ENCODE measurements at regions not wholly inside any gene's neighbourhood (a gene's known extent, or its start where the extent isn't known, plus 50 kb on each side); places are given as distances from the start of the nearest gene placed in this dataset.
A peak's percentile ranks its signal among the peaks of the same experiment; 100 is the strongest.

DNA sequence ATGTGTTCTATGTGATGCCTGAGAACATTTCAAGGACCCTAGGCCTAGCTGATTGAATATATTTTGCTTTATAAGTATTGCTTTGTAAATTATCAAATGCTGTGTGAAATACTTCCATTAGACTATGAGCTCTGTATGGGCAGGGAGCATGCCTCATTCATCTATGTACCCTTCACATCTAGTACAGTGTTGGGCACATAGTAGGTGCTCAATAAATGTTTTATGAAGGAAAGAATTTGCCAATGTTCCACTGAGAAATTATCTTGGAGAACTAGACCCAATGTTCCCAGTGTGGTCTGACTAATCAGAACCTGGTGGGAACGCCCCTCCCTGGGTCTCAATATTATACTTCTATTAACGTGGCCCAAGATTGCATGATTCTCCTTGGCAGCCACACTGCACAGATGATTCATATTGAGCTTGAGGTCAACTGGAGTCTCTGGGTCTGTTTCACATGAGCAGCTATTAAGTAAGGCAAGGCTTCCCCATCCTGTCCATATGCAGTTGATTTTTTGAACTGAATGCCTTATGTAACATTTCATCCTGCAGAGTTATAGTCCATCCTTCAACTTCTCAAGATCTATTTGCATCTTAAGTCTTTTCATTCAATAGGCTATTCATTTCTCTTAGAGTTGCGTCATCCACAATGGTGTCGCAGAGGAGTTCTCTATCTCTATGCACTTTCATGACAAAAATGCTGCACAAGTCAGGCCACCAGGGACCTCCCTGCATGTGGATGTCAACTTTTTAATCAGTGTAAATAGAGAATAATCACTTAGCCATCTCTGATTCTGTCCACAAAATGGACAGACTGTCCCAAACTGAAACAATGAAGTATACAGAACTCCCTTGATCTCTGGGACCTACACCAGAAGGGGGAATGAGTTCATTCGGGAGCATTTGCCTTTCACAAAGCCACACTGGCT, 257.6 kb downstream of the CYP26B1 start (continued):
- TF ChIP-seq, protein P1, sequence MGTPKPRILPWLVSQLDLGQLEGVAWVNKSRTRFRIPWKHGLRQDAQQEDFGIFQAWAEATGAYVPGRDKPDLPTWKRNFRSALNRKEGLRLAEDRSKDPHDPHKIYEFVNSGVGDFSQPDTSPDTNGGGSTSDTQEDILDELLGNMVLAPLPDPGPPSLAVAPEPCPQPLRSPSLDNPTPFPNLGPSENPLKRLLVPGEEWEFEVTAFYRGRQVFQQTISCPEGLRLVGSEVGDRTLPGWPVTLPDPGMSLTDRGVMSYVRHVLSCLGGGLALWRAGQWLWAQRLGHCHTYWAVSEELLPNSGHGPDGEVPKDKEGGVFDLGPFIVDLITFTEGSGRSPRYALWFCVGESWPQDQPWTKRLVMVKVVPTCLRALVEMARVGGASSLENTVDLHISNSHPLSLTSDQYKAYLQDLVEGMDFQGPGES (IDR thresholded peaks at IDR 0.05; ENCODE audit: low read depth, low read length), result no peak
- no peak for TF ChIP-seq MEF2A (IDR thresholded peaks at IDR 0.05; ENCODE audit: borderline replicate concordance, low read depth)
- no peak for TF ChIP-seq ELF1 (IDR thresholded peaks at IDR 0.05)
- TF ChIP-seq YY1 (IDR thresholded peaks at IDR 0.05; ENCODE audit: low read depth), result no peak
- TF ChIP-seq SMC3 (IDR thresholded peaks at IDR 0.05; ENCODE audit: low read depth, low read length), result no peak
- TF ChIP-seq POLR2AphosphoS5 (IDR thresholded peaks at IDR 0.05; ENCODE audit: low read depth, low read length), result no peak
- TF ChIP-seq, protein P2, sequence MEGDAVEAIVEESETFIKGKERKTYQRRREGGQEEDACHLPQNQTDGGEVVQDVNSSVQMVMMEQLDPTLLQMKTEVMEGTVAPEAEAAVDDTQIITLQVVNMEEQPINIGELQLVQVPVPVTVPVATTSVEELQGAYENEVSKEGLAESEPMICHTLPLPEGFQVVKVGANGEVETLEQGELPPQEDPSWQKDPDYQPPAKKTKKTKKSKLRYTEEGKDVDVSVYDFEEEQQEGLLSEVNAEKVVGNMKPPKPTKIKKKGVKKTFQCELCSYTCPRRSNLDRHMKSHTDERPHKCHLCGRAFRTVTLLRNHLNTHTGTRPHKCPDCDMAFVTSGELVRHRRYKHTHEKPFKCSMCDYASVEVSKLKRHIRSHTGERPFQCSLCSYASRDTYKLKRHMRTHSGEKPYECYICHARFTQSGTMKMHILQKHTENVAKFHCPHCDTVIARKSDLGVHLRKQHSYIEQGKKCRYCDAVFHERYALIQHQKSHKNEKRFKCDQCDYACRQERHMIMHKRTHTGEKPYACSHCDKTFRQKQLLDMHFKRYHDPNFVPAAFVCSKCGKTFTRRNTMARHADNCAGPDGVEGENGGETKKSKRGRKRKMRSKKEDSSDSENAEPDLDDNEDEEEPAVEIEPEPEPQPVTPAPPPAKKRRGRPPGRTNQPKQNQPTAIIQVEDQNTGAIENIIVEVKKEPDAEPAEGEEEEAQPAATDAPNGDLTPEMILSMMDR (IDR thresholded peaks at IDR 0.05), result no peak
- TF ChIP-seq FOSL2 (IDR thresholded peaks at IDR 0.05; ENCODE audit: borderline replicate concordance, low read depth), result peak; percentile 37; the same call in 1 of the 2 replicates
- TF ChIP-seq, protein P3, sequence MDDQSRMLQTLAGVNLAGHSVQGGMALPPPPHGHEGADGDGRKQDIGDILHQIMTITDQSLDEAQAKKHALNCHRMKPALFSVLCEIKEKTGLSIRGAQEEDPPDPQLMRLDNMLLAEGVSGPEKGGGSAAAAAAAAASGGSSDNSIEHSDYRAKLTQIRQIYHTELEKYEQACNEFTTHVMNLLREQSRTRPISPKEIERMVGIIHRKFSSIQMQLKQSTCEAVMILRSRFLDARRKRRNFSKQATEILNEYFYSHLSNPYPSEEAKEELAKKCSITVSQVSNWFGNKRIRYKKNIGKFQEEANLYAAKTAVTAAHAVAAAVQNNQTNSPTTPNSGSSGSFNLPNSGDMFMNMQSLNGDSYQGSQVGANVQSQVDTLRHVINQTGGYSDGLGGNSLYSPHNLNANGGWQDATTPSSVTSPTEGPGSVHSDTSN (IDR thresholded peaks at IDR 0.05), result 0 out of 2 replicates have a peak, but pooled peaks have one; percentile 12

DNA sequence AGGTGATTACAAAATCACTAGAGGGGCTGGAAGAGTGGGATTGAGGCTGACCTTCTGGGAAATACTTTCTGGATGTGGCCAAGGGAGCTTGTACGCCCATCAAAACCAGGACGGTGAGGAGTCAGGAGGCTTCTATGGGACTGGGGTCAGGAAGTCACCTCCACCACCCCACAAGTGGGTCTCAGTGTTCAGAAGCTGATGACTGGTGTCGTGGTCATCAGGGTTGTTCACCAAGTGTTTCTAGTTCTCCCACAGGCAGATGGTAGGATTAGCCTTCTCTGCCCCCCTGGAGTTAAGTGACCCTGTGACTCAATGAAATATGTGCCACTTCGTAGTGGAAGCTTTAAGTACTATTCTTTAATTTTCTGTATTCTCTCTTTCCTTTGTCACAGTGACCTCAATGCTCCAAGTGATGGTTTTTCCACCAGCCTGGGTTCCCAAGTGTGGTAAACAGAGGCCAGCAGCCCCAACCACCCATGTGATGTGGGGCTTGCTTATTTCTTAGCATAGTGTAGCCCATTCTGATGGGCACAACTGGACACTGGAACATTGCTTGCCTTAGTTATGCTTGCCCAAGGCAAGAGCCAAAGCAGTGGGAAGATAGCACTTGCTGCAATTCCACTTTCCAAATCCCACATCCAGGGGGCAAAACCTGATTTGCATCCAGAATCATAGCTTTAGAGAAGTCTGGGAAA, 258.8 kb downstream of the CYP26B1 start:
- Histone ChIP-seq H3K36me3 (replicated peaks in 1 of 2; ENCODE audit: control insufficient read depth in 1 of 2, insufficient read depth in 2 of 2, low read length in 1 of 2) (no peaks in the 10 kb centered on the region), H3K9me3 (no peaks in the 10 kb centered on the region), H3K27me3 (ENCODE audit: insufficient read depth) (no peaks in the 10 kb centered on the region), H3K4me2 (no peak overlapping the region), H3K9ac (no peak overlapping the region), H3K27ac (ENCODE audit: low read depth in 2 of 2, low read length in 1 of 2) (no peak overlapping the region), H3K4me3 (ENCODE audit: low read depth in 2 of 2, low read length in 1 of 2) (no peak overlapping the region), H3K9me2 (no peaks in the 10 kb centered on the region), H2AFZ (ENCODE audit: low read depth) (no peak overlapping the region), H3F3A (replicated peaks; ENCODE audit: insufficient read depth) (no peaks in the 10 kb centered on the region), H3K4me1 (ENCODE audit: control insufficient read depth in 1 of 2, insufficient read depth in 2 of 2, low read depth in 1 of 2, low read length in 1 of 2) (peaks cover 4% of the 10 kb centered on the region in 2 experiments; a peak in 2 of 4 replicates), H3K79me2 (ENCODE audit: insufficient read depth) (no peaks in the 10 kb centered on the region), H4K20me1 (ENCODE audit: insufficient read depth) (no peaks in the 10 kb centered on the region)
- no peak for DNase-seq
- POLR2A ChIA-PET, result no interaction called here
- TF ChIP-seq, protein P4, sequence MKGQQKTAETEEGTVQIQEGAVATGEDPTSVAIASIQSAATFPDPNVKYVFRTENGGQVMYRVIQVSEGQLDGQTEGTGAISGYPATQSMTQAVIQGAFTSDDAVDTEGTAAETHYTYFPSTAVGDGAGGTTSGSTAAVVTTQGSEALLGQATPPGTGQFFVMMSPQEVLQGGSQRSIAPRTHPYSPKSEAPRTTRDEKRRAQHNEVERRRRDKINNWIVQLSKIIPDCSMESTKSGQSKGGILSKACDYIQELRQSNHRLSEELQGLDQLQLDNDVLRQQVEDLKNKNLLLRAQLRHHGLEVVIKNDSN (IDR thresholded peaks at IDR 0.05; ENCODE audit: borderline replicate concordance, low read depth), result no peak
- no peak for TF ChIP-seq MXI1 (IDR thresholded peaks at IDR 0.05; ENCODE audit: low read depth, low read length)
- TF ChIP-seq, protein P3 (IDR thresholded peaks at IDR 0.05), result no peak
- TF ChIP-seq RXRA (IDR thresholded peaks at IDR 0.05; ENCODE audit: borderline replicate concordance, low read depth), result no peak
- TF ChIP-seq MEF2A (IDR thresholded peaks at IDR 0.05; ENCODE audit: borderline replicate concordance, low read depth), result no peak
- TF ChIP-seq GATA2 (CRISPR knock-in tag; IDR thresholded peaks at IDR 0.05), result no peak
- no peak for TF ChIP-seq RCOR1 (IDR thresholded peaks at IDR 0.05; ENCODE audit: low read length)
- TF ChIP-seq, protein P5, sequence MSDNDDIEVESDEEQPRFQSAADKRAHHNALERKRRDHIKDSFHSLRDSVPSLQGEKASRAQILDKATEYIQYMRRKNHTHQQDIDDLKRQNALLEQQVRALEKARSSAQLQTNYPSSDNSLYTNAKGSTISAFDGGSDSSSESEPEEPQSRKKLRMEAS (IDR thresholded peaks at IDR 0.05; ENCODE audit: low read depth), result no peak
- no peak for TF ChIP-seq TCF12 (IDR thresholded peaks at IDR 0.05)
- TF ChIP-seq FOSL2 (IDR thresholded peaks at IDR 0.05; ENCODE audit: borderline replicate concordance, low read depth), result no peak
- TF ChIP-seq, protein P2 (IDR thresholded peaks at IDR 0.05), result no peak
- WGBS (ENCODE audit: low lambda C conversion rate), result 38% methylated on average over 4 of the region's 4 CpGs
- CTCF ChIA-PET, result interaction anchor here (1.6 kb wide), 2 partner anchors 17 to 35 kb away, joined by 3 to 4 read pairs; no protein-coding TSS in a partner anchor

Measured in SK-N-SH (cell line).